MM.1S (cell line): ENCODE measurements at regions not wholly inside any gene's neighbourhood (a gene's known extent, or its start where the extent isn't known, plus 50 kb on each side); places are given as distances from the start of the nearest gene placed in this dataset.

Experiments used
- DNase-seq: peaks from one replicate; pipeline ENCODE4 v3.0.0-alpha.2; 2015
- H2AFZ ChIP-seq: fragments of 300-600 bp; sonication (generic); 2 replicates; pipeline ENCODE4 v1.6.0; 2016; ENCODE audit warnings: antibody characterized with exemption, low read length
- H3F3A ChIP-seq: fragments of 300-600 bp; sonication (generic); 2 replicates; pipeline ENCODE4 v1.6.1; 2016; ENCODE audit warnings: mild to moderate bottlenecking, antibody characterized with exemption, low read length, moderate library complexity, mixed read lengths; ENCODE audit not compliant: insufficient read depth
- H3K27ac ChIP-seq: fragments of 300-600 bp; sonication (generic); 2 replicates; pipeline ENCODE4 v1.5.1; 2016; ENCODE audit warnings: mild to moderate bottlenecking, low read length
- H3K27me3 ChIP-seq: fragments of 300-600 bp; sonication (generic); replicated peaks from 2 replicates; pipeline ENCODE4 v1.6.0; 2016; ENCODE audit warnings: low read length; ENCODE audit not compliant: insufficient read depth
- H3K36me3 ChIP-seq: fragments of 300-600 bp; sonication (generic); replicated peaks from 2 replicates; pipeline ENCODE4 v1.6.1; 2016; ENCODE audit warnings: mild to moderate bottlenecking, low read length, mixed read lengths; ENCODE audit not compliant: insufficient read depth
- H3K4me1 ChIP-seq: fragments of 300-600 bp; sonication (generic); 2 replicates; pipeline ENCODE4 v1.6.1; 2016; ENCODE audit warnings: low read length, mixed read lengths
- H3K4me2 ChIP-seq: fragments of 300-600 bp; sonication (generic); 2 replicates; pipeline ENCODE4 v1.6.0; 2016; ENCODE audit warnings: low read depth, low read length
- H3K4me3 ChIP-seq: fragments of 300-600 bp; sonication (generic); 2 replicates; pipeline ENCODE4 v1.5.1; 2016; ENCODE audit warnings: low read length, mixed read lengths
- H3K79me2 ChIP-seq: fragments of 300-600 bp; sonication (generic); 2 replicates; pipeline ENCODE4 v1.6.1; 2016; ENCODE audit warnings: mixed run types, low read length, mixed read lengths
- H3K9ac ChIP-seq: fragments of 300-600 bp; sonication (generic); 2 replicates; pipeline ENCODE4 v1.6.1; 2016; ENCODE audit warnings: low read length, mixed read lengths
- H3K9me2 ChIP-seq: fragments of 300-600 bp; sonication (generic); replicated peaks from 2 replicates; pipeline ENCODE4 v1.6.1; 2016; ENCODE audit warnings: mild to moderate bottlenecking, low read length, mixed read lengths; ENCODE audit not compliant: insufficient read depth
- H3K9me3 ChIP-seq: fragments of 300-600 bp; sonication (generic); replicated peaks from 2 replicates; pipeline ENCODE4 v1.6.1; 2016; ENCODE audit warnings: mild to moderate bottlenecking, low read length, mixed read lengths; ENCODE audit not compliant: insufficient read depth
- H4K20me1 ChIP-seq: fragments of 300-600 bp; sonication (generic); 2 replicates; pipeline ENCODE4 v1.6.1; 2016; ENCODE audit warnings: mild to moderate bottlenecking, low read length, moderate library complexity, mixed read lengths; ENCODE audit not compliant: insufficient read depth
- EZH2 ChIP-seq: fragments of 300-600 bp; sonication (generic); optimal IDR thresholded peaks from 2 replicates; pipeline ENCODE3; 2017; ENCODE audit warnings: low read depth, mild to moderate bottlenecking, antibody characterized with exemption, low read length, mixed read lengths
- EZH2phosphoT487 ChIP-seq: fragments of 300-600 bp; sonication (generic); IDR thresholded peaks from 2 replicates; pipeline ENCODE4 v1.6.1; 2018; ENCODE audit warnings: antibody characterized with exemption, low read length
- TF ChIP-seq, protein P1 (sequence below): fragments of 300-600 bp; sonication (generic); IDR thresholded peaks from 2 replicates; pipeline ENCODE4 v1.5.1; 2016; ENCODE audit warnings: antibody characterized with exemption, low read length, mixed read lengths

GRCh38 chr9:20216438-20216837 is 405.9 kb downstream of the MLLT3 start:
- no peaks in the 10 kb centered on the region for H3K9me3 ChIP-seq
- H2AFZ ChIP-seq, result no peak overlapping the region
- TF ChIP-seq, protein P1, sequence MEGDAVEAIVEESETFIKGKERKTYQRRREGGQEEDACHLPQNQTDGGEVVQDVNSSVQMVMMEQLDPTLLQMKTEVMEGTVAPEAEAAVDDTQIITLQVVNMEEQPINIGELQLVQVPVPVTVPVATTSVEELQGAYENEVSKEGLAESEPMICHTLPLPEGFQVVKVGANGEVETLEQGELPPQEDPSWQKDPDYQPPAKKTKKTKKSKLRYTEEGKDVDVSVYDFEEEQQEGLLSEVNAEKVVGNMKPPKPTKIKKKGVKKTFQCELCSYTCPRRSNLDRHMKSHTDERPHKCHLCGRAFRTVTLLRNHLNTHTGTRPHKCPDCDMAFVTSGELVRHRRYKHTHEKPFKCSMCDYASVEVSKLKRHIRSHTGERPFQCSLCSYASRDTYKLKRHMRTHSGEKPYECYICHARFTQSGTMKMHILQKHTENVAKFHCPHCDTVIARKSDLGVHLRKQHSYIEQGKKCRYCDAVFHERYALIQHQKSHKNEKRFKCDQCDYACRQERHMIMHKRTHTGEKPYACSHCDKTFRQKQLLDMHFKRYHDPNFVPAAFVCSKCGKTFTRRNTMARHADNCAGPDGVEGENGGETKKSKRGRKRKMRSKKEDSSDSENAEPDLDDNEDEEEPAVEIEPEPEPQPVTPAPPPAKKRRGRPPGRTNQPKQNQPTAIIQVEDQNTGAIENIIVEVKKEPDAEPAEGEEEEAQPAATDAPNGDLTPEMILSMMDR, result no peak
- TF ChIP-seq EZH2phosphoT487 (no peak), EZH2 (no peak)
- no peaks in the 10 kb centered on the region for H3F3A ChIP-seq
- H3K36me3 ChIP-seq, result no peaks in the 10 kb centered on the region
- no peaks in the 10 kb centered on the region for H4K20me1 ChIP-seq
- H3K9ac ChIP-seq, result no peak overlapping the region
- H3K4me2 ChIP-seq, result no peak overlapping the region
- H3K4me1 ChIP-seq, result no peaks in the 10 kb centered on the region
- no peaks in the 10 kb centered on the region for H3K9me2 ChIP-seq
- no peak overlapping the region for H3K27ac ChIP-seq
- no peak overlapping the region for H3K4me3 ChIP-seq
- DNase-seq, result no peak
- H3K79me2 ChIP-seq, result no peaks in the 10 kb centered on the region
- no peaks in the 10 kb centered on the region for H3K27me3 ChIP-seq

DNA sequence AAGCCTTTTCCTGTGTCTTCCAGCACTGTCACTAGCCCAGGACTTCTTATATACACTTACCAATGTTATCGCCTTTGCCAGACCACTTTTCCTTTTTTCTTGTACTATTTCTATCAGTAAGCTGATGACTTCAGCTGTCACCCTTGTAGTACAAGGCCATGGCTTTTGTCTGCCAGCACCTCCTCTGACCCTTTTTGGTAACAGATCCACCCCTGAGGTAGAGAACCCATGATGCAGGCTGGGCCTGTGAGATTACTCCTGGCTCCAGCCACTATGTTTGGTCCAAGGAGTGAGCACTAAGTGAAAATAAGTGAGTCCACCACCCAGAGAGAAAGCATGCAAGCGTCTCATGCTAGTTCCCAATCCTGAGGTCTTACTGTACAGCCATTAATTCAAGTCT is 406.7 kb downstream of the MLLT3 start:
- Histone ChIP-seq H3F3A (no peaks in the 10 kb centered on the region), H3K9me2 (no peaks in the 10 kb centered on the region)

GRCh38 chr9:20212806-20213205 is 409.5 kb downstream of the MLLT3 start:
- Histone ChIP-seq H3K9me3 (no peaks in the 10 kb centered on the region), H3K36me3 (no peaks in the 10 kb centered on the region), H3K79me2 (no peaks in the 10 kb centered on the region), H3K4me3 (no peak overlapping the region), H4K20me1 (no peaks in the 10 kb centered on the region), H3K27ac (no peak overlapping the region), H3K9me2 (no peaks in the 10 kb centered on the region), H2AFZ (no peak overlapping the region), H3K4me2 (no peak overlapping the region), H3K27me3 (no peaks in the 10 kb centered on the region), H3K9ac (no peak overlapping the region), H3K4me1 (no peaks in the 10 kb centered on the region), H3F3A (no peaks in the 10 kb centered on the region)
- no peak for DNase-seq
- TF ChIP-seq EZH2phosphoT487, result no peak
- TF ChIP-seq EZH2, result no peak
- TF ChIP-seq, protein P1, result no peak

More for the DNA sequence above, 406.7 kb downstream of the MLLT3 start:
- Histone ChIP-seq H3K27me3 (no peaks in the 10 kb centered on the region), H3K9me3 (no peaks in the 10 kb centered on the region), H4K20me1 (no peaks in the 10 kb centered on the region), H3K36me3 (no peaks in the 10 kb centered on the region), H3K79me2 (no peaks in the 10 kb centered on the region), H3K4me3 (no peak overlapping the region), H3K4me1 (no peaks in the 10 kb centered on the region), H2AFZ (no peak overlapping the region), H3K4me2 (no peak overlapping the region), H3K9ac (no peak overlapping the region), H3K27ac (no peak overlapping the region)
- no peak for TF ChIP-seq EZH2phosphoT487
- no peak for TF ChIP-seq EZH2
- TF ChIP-seq, protein P1, result no peak
- DNase-seq, result no peak
